ENCODE measurements at regions not wholly inside any gene's neighbourhood (a gene's known extent, or its start where the extent isn't known, plus 50 kb on each side); places are given as distances from the start of the nearest gene placed in this dataset.

- DNase-seq, result no peak
Measured at GRCh38 chr11:32531528-32531927, 52.1 kb upstream of the EIF3M start.

GRCh38 chr11:32529994-32530588 is 53.5 kb upstream of the EIF3M start:
- no peak for DNase-seq

GRCh38 chr11:32527261-32528175 is 56.1 kb upstream of the EIF3M start:
- no peak for DNase-seq

- no peak for DNase-seq
Measured at GRCh38 chr11:32526760-32527159, 56.9 kb upstream of the EIF3M start.

GRCh38 chr11:32511926-32512325 is 71.7 kb upstream of the EIF3M start:
- DNase-seq, result peak; percentile 5

- DNase-seq, result no peak
Measured at GRCh38 chr11:32510039-32510438, 73.6 kb upstream of the EIF3M start.

GRCh38 chr11:32508780-32509179 is 73.4 kb upstream of the WT1 start:
- DNase-seq, result no peak

GRCh38 chr11:32500001-32500400 is 64.7 kb upstream of the WT1 start:
- no peak for DNase-seq

- no peak for DNase-seq
Measured at GRCh38 chr11:32497951-32498350, 62.6 kb upstream of the WT1 start.

- DNase-seq, result no peak
Measured at GRCh38 chr11:32494629-32495028, 59.3 kb upstream of the WT1 start.

GRCh38 chr11:32489464-32489863 is 54.1 kb upstream of the WT1 start:
- no peak for DNase-seq

GRCh38 chr11:32487270-32487669 is 51.9 kb upstream of the WT1 start:
- no peak for DNase-seq

GRCh38 chr11:32485733-32486132 is 50.4 kb upstream of the WT1 start:
- no peak for DNase-seq

All from activated CD4-positive, alpha-beta T cell treated with anti-CD3 and anti-CD28 coated beads, Interleukin-10, Interleukin-2, amounts not matched to agents 100 ng/mL and 50 ng/mL, durations not matched to agents 16 hours and 8 hours (primary cell).